GM18502 (cell line): ENCODE measurements at regions not wholly inside any gene's neighbourhood (a gene's known extent, or its start where the extent isn't known, plus 50 kb on each side); places are given as distances from the start of the nearest gene placed in this dataset.
"Not testable (repeated sequence)": the region's sequence is repeated elsewhere in the genome, so short reads cannot be mapped to it uniquely, and the experiment has no call there.

ENCODE experiments used
- ATAC-seq: cut with Tn5 transposase; IDR thresholded peaks from one replicate; pipeline ENCODE4 v1.9.1; 2021; ENCODE audit warnings: mild to moderate bottlenecking; ENCODE audit not compliant: unreplicated experiment, poor library complexity

- peak; percentile 64 for ATAC-seq
Measured at GRCh38 chr5:119694284-119694683, 64.9 kb downstream of the FAM170A start.

GRCh38 chr5:119706049-119706448, 76.7 kb downstream of the FAM170A start:
- no peak for ATAC-seq

GRCh38 chr5:119708076-119708790, 78.9 kb downstream of the FAM170A start:
- peak; percentile 63 for ATAC-seq

- no peak for ATAC-seq
Measured at GRCh38 chr5:119721775-119722174, 92.4 kb downstream of the FAM170A start.

GRCh38 chr5:119725291-119725690, 95.9 kb downstream of the FAM170A start:
- not testable (repeated sequence) for ATAC-seq

- no peak for ATAC-seq
Measured at GRCh38 chr5:119726544-119726943, 97.2 kb downstream of the FAM170A start.

GRCh38 chr5:119740225-119740624, 110.9 kb downstream of the FAM170A start:
- no peak for ATAC-seq

- ATAC-seq: no peak
Measured at GRCh38 chr5:119741691-119742090, 112.3 kb downstream of the FAM170A start.

- ATAC-seq: no peak
Measured at GRCh38 chr5:119742311-119742710, 113.0 kb downstream of the FAM170A start.

GRCh38 chr5:119743927-119744326, 114.6 kb downstream of the FAM170A start:
- ATAC-seq: peak; percentile 99

- no peak for ATAC-seq
Measured at GRCh38 chr5:119745976-119746375, 116.6 kb downstream of the FAM170A start.

- no peak for ATAC-seq
Measured at GRCh38 chr5:119746984-119747383, 117.6 kb downstream of the FAM170A start.

GRCh38 chr5:119750887-119751733, 121.8 kb downstream of the FAM170A start:
- no peak for ATAC-seq

- ATAC-seq: no peak
Measured at GRCh38 chr5:119751734-119752094, 122.4 kb downstream of the FAM170A start.

GRCh38 chr5:119752921-119753886, 123.8 kb downstream of the FAM170A start:
- no peak for ATAC-seq

- not testable (repeated sequence) for ATAC-seq
Measured at GRCh38 chr5:119754825-119755224, 125.5 kb downstream of the FAM170A start.

GRCh38 chr5:119757276-119757675, 127.9 kb downstream of the FAM170A start:
- ATAC-seq: no peak

- not testable (repeated sequence) for ATAC-seq
Measured at GRCh38 chr5:119769695-119770693, 140.6 kb downstream of the FAM170A start.

GRCh38 chr5:119780145-119780544, 150.8 kb downstream of the FAM170A start:
- ATAC-seq: not testable (repeated sequence)
